Stimulated activated CD4-positive, alpha-beta T cell treated with anti-CD3 and anti-CD28 coated beads, Interleukin-1b, Interleukin-23, amount 100 ng/mL, for 24 hours (primary cell): ENCODE measurements at regions not wholly inside any gene's neighbourhood (a gene's known extent, or its start where the extent isn't known, plus 50 kb on each side); places are given as distances from the start of the nearest gene placed in this dataset.
"Not testable (repeated sequence)": the region's sequence is repeated elsewhere in the genome, so short reads cannot be mapped to it uniquely, and the experiment has no call there.

Source experiments
- DNase-seq, 4 experiments: peaks; one replicate each; pipeline ENCODE4 v3.0.0-alpha.2; 2020; ENCODE audit warnings: low read depth in 4 of 4, low spot score in 1 of 4

- no peak for DNase-seq
Observed at GRCh38 chr3:25844891-25845290, 55.0 kb downstream of the OXSM start.

GRCh38 chr3:25846282-25846681 lies 56.4 kb downstream of the OXSM start:
- no peak for DNase-seq

GRCh38 chr3:25849091-25849490 lies 59.2 kb downstream of the OXSM start:
- DNase-seq, result no peak

GRCh38 chr3:25849641-25850385 lies 59.9 kb downstream of the OXSM start:
- no peak for DNase-seq

GRCh38 chr3:25851693-25852259 lies 61.9 kb downstream of the OXSM start:
- DNase-seq, result not testable (repeated sequence)

GRCh38 chr3:25854214-25854613 lies 64.3 kb downstream of the OXSM start:
- DNase-seq, result no peak

- DNase-seq, result no peak
Observed at GRCh38 chr3:25854635-25855034, 64.7 kb downstream of the OXSM start.

GRCh38 chr3:25855266-25855784 lies 65.4 kb downstream of the OXSM start:
- no peak for DNase-seq

- DNase-seq, result no peak
Observed at GRCh38 chr3:25856902-25857518, 67.1 kb downstream of the OXSM start.

GRCh38 chr3:25861566-25861965 lies 71.7 kb downstream of the OXSM start:
- no peak for DNase-seq

GRCh38 chr3:25863011-25863415 lies 73.1 kb downstream of the OXSM start:
- DNase-seq, result no peak

GRCh38 chr3:25863416-25863959 lies 73.6 kb downstream of the OXSM start:
- DNase-seq, result no peak

GRCh38 chr3:25870452-25870851 lies 80.6 kb downstream of the OXSM start:
- DNase-seq, result no peak

- DNase-seq, result no peak
Observed at GRCh38 chr3:25872200-25872877, 82.4 kb downstream of the OXSM start.

- no peak for DNase-seq
Observed at GRCh38 chr3:25883492-25883891, 93.6 kb downstream of the OXSM start.

- no peak for DNase-seq
Observed at GRCh38 chr3:25884981-25885380, 95.1 kb downstream of the OXSM start.

GRCh38 chr3:25885544-25885943 lies 95.7 kb downstream of the OXSM start:
- no peak for DNase-seq

GRCh38 chr3:25887907-25888306 lies 98.0 kb downstream of the OXSM start:
- DNase-seq, result no peak

GRCh38 chr3:25888892-25889524 lies 99.1 kb downstream of the OXSM start:
- DNase-seq, result no peak

GRCh38 chr3:25889525-25889917 lies 99.6 kb downstream of the OXSM start:
- no peak for DNase-seq

- no peak for DNase-seq
Observed at GRCh38 chr3:25894101-25894500, 104.2 kb downstream of the OXSM start.
